ENCODE measurements at regions not wholly inside any gene's neighbourhood (a gene's known extent, or its start where the extent isn't known, plus 50 kb on each side); places are given as distances from the start of the nearest gene placed in this dataset.
"Not testable (repeated sequence)": the region's sequence is repeated elsewhere in the genome, so short reads cannot be mapped to it uniquely, and the experiment has no call there.

GRCh38 chr20:61094581-61094980 lies 157.5 kb upstream of the CDH4 start:
- DNase-seq (ENCODE audit: low read depth): no peak
- H3K4me3 ChIP-seq (ENCODE audit: low read depth, low read length): no peak overlapping the region
- TF ChIP-seq CTCF (conservative IDR thresholded peaks at IDR 0.05; ENCODE audit: low read depth, low read length): no peak

GRCh38 chr20:61096463-61096862 lies 155.6 kb upstream of the CDH4 start:
- TF ChIP-seq CTCF (conservative IDR thresholded peaks at IDR 0.05; ENCODE audit: low read depth, low read length): no peak
- no peak for DNase-seq (ENCODE audit: low read depth)
- no peak overlapping the region for H3K4me3 ChIP-seq (ENCODE audit: low read depth, low read length)

GRCh38 chr20:61099806-61100205 lies 152.3 kb upstream of the CDH4 start:
- no peak for TF ChIP-seq CTCF (conservative IDR thresholded peaks at IDR 0.05; ENCODE audit: low read depth, low read length)
- no peak for DNase-seq (ENCODE audit: low read depth)
- H3K4me3 ChIP-seq (ENCODE audit: low read depth, low read length): no peak overlapping the region

GRCh38 chr20:61100489-61100888 lies 151.6 kb upstream of the CDH4 start:
- H3K4me3 ChIP-seq (ENCODE audit: low read depth, low read length): no peak overlapping the region
- DNase-seq (ENCODE audit: low read depth): no peak
- TF ChIP-seq CTCF (conservative IDR thresholded peaks at IDR 0.05; ENCODE audit: low read depth, low read length): no peak

GRCh38 chr20:61101321-61101720 lies 150.7 kb upstream of the CDH4 start:
- not testable (repeated sequence) for H3K4me3 ChIP-seq (ENCODE audit: low read depth, low read length); DNase-seq (ENCODE audit: low read depth)

GRCh38 chr20:61104232-61104631 lies 147.8 kb upstream of the CDH4 start:
- no peak for DNase-seq (ENCODE audit: low read depth)
- no peak overlapping the region for H3K4me3 ChIP-seq (ENCODE audit: low read depth, low read length)
- TF ChIP-seq CTCF (conservative IDR thresholded peaks at IDR 0.05; ENCODE audit: low read depth, low read length): no peak

- no peak overlapping the region for H3K4me3 ChIP-seq (ENCODE audit: low read depth, low read length)
- no peak for TF ChIP-seq CTCF (conservative IDR thresholded peaks at IDR 0.05; ENCODE audit: low read depth, low read length)
- DNase-seq (ENCODE audit: low read depth): no peak
Observed at GRCh38 chr20:61105395-61105794, 146.7 kb upstream of the CDH4 start.

- DNase-seq (ENCODE audit: low read depth): no peak
- TF ChIP-seq CTCF (conservative IDR thresholded peaks at IDR 0.05; ENCODE audit: low read depth, low read length): no peak
- no peak overlapping the region for H3K4me3 ChIP-seq (ENCODE audit: low read depth, low read length)
Observed at GRCh38 chr20:61106438-61106837, 145.6 kb upstream of the CDH4 start.
